Pancreas (tissue), 10 donors: ENCODE measurements at regions not wholly inside any gene's neighbourhood (a gene's known extent, or its start where the extent isn't known, plus 50 kb on each side); places are given as distances from the start of the nearest gene placed in this dataset.

Experiments
- ATAC-seq, 4 donors: fragments of 200-7000 bp; cut with Tn5 transposase; one replicate each; pipeline versions ENCODE4 v1.8.0 to v1.9.1; 2020; ENCODE audit warnings: mild to moderate bottlenecking in 4 of 4, moderate library complexity in 4 of 4
- DNase-seq, 6 donors: peaks; one replicate each; pipeline ENCODE4 v3.0.0-alpha.2; 2020
- FAIRE-seq: peaks from 2 replicates; lab custom pipeline; 2012; peaks lifted over from hg19 to GRCh38; lab: Jason Lieb, UNC
- H3K27ac ChIP-seq, 4 donors: fragments of 200-600 bp; sonication (generic); 1 replicate in 3 of 4; 2 replicates in 1 of 4; pipeline versions ENCODE4 v1.5.0 to v1.8.0; 2020
- H3K27me3 ChIP-seq, 4 donors: fragments of 200-600 bp; one replicate each; pipeline ENCODE4 v1.8.0; 2021
- H3K36me3 ChIP-seq, 3 donors: fragments of 200-600 bp; sonication (generic) in 1 of 3; one replicate each; pipeline versions ENCODE4 v1.5.0 to v1.8.0; 2020 to 2021
- H3K4me1 ChIP-seq, 3 donors: fragments of 200-600 bp; one replicate each; pipeline ENCODE4 v1.8.0; 2021
- H3K4me3 ChIP-seq, 4 donors: fragments of 200-600 bp; sonication (generic) in 2 of 4; one replicate each; pipeline versions ENCODE4 v1.5.0 to v1.8.0; 2020 to 2021
- H3K9me3 ChIP-seq, 4 donors: fragments of 200-600 bp; one replicate each; pipeline ENCODE4 v1.8.0; 2021
- WGBS, 2 donors: extraction: QIAGEN DNeasy Blood & Tissue Kit; methylation state at CpG; one replicate each; pipeline ENCODE4 v1.1.7; 2013; 5-methylcytosine and 5-hydroxymethylcytosine counted together
- intact Hi-C, 3 donors: fragments of 100-400 bp; cut with DNase I; formaldehyde crosslinking; loops; one replicate each; pipeline versions ENCODE4 v1.11.1 to v1.14.2; 2022
- TF ChIP-seq, protein P1 (sequence below), 4 donors: fragments of 200-600 bp; sonication (generic) in 3 of 4; IDR thresholded peaks; one replicate each; pipeline versions ENCODE4 v1.5.0 to v1.8.0; 2021; ENCODE audit warnings: antibody characterized with exemption in 4 of 4
- donor health status: healthy with polysubstance abuse.
- donor health status: DM: no; HTN: no; CAD: no; lungs with moderate emphysema.
- donor health status: DM: no; HTN: no; CAD: no.
- donor health status: control.
- donor health status: control.
- donor health status: Bipolar disorder and iron deficiency.
- donor health status: DM: yes; HTN: yes; CAD: no.
- donor health status: DM: no; HTN: no; CAD: no.
- donor health status: DM: no; HTN: no; CAD: no.
- donor health status: DM: yes; HTN: yes; CAD: no.

DNA sequence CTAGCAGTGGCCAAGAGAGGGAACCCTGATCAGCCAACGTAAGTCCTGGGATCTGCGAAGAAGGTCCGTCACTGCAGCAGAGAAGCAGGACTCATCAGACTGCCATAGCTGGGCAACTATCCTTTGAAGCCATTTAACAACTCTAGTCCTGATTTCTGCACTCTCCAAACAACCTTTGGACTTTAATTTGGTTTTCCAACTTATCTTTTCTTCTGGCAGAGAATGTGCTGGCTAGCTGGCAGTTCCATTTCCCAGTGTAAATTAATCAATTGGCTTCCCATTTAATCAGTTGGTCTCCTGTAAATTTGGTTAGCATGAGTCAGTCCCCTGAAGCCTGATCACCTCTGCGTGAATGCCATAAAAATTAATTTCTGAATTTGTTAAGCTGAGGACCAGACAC lies 153.7 kb upstream of the GPR101 start:
- DNase-seq (peak in 2 of 6 donors; percentile 2 to 10), ATAC-seq (peak; percentile 72 to 87 (median 78)), FAIRE-seq (no peak)
- no peak overlapping the region for H3K27ac ChIP-seq
- H3K4me3 ChIP-seq = no peak overlapping the region
- H3K4me1 ChIP-seq = peaks cover 3 to 6% (median 4%) of the 10 kb centered on the region in 3 donors
- TF ChIP-seq, protein P1, sequence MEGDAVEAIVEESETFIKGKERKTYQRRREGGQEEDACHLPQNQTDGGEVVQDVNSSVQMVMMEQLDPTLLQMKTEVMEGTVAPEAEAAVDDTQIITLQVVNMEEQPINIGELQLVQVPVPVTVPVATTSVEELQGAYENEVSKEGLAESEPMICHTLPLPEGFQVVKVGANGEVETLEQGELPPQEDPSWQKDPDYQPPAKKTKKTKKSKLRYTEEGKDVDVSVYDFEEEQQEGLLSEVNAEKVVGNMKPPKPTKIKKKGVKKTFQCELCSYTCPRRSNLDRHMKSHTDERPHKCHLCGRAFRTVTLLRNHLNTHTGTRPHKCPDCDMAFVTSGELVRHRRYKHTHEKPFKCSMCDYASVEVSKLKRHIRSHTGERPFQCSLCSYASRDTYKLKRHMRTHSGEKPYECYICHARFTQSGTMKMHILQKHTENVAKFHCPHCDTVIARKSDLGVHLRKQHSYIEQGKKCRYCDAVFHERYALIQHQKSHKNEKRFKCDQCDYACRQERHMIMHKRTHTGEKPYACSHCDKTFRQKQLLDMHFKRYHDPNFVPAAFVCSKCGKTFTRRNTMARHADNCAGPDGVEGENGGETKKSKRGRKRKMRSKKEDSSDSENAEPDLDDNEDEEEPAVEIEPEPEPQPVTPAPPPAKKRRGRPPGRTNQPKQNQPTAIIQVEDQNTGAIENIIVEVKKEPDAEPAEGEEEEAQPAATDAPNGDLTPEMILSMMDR (IDR thresholded peaks at IDR 0.05) = no peak
- WGBS, 2 donors = 39 to 43% methylated on average over 4 of the region's 4 CpGs
- H3K9me3 ChIP-seq = no peaks in the 10 kb centered on the region
- intact Hi-C loops = no loop called here
- no peaks in the 10 kb centered on the region for H3K36me3 ChIP-seq
- H3K27me3 ChIP-seq = peaks cover 0 to 20% (median 0%) of the 10 kb centered on the region in 4 donors

DNA sequence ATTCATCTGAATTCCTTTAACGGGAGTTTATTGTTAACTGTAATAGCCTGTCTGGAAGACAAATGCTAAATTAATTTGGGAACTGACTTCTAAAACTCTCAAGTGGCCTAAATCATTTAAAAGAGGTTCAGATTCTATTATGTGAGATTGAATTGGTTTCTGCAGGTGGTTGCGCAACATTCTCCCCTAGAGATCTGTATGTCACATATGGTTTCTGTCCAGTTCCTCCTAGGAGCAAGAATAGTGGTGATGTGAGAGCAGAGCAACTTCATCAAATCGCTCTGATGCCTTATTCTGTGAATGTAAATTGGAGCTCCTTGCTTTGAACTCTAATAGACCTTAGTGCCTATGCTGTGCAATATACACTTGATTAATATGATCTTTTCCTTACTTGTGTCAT lies 144.6 kb upstream of the GPR101 start:
- intact Hi-C loops = no loop called here
- H3K4me1 ChIP-seq = no peaks in the 10 kb centered on the region
- H3K27me3 ChIP-seq = peaks cover 0 to 13% (median 0%) of the 10 kb centered on the region in 4 donors
- no peak for FAIRE-seq
- no peaks in the 10 kb centered on the region for H3K9me3 ChIP-seq
- WGBS, 2 donors = 25 to 34% methylated on average over 3 of the region's 3 CpGs
- H3K27ac ChIP-seq = no peak overlapping the region
- no peak for DNase-seq
- H3K36me3 ChIP-seq = no peaks in the 10 kb centered on the region
- H3K4me3 ChIP-seq = no peak overlapping the region
- TF ChIP-seq, protein P1 (IDR thresholded peaks at IDR 0.05) = no peak
- ATAC-seq = no peak

DNA sequence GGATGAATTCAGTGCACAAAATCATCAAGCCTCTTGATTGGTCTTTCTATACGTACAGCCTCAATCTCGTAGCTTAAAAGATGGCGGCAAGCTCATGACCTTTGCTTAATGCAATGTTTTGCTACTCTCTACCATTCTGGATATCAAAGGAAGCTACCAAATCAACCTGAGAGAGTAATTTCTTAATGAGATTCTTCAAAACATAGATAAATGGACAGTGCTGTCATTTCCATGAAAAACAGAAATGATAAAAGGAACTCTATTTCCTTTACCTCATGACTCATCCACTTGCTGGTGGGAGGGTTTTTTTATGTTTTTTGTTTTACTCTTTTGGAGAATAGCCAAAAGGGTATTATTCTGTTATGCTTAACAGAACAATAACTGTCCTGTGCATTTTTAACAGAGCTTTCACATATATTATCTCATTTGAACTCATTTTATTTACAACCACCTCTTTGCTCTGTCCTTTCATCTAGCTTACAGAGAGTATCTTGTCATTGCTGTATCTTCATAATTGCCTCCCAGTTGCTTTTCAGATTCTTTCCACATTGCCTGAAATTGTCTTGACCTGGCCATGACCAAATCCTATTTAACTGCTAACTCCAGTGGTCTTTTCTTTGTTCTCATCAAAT lies 138.6 kb upstream of the GPR101 start:
- ATAC-seq (no peak), DNase-seq (no peak), FAIRE-seq (no peak)
- WGBS, 2 donors = 78 to 89% methylated on average over 3 of the region's 3 CpGs
- H3K4me1 ChIP-seq = no peaks in the 10 kb centered on the region
- H3K36me3 ChIP-seq = no peaks in the 10 kb centered on the region
- intact Hi-C loops = no loop called here
- TF ChIP-seq, protein P1 (IDR thresholded peaks at IDR 0.05) = no peak
- no peak overlapping the region for H3K27ac ChIP-seq
- H3K27me3 ChIP-seq = peaks cover 0 to 7% (median 0%) of the 10 kb centered on the region in 4 donors
- no peak overlapping the region for H3K4me3 ChIP-seq
- no peaks in the 10 kb centered on the region for H3K9me3 ChIP-seq

DNA sequence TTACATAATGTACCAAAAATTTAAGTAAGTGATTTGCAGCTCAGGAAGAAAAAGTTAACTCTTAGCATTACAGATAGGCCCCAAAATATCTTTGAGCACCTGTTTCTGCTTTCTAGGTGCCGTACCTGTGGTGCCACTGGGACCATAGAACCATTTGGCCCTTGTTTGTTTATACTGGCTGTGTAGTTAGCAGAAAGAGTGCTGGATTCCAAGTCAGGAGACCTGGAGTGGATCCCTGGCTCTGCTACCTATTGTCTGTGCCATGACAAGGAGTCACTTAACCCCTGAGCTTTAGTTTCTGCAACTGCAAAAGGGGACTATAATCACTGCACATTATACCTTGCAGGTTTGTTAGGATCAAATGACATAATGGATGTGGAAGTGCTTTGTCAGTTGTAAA lies 137.8 kb upstream of the GPR101 start:
- TF ChIP-seq, protein P1 (IDR thresholded peaks at IDR 0.05) = no peak
- intact Hi-C loops = no loop called here
- no peak overlapping the region for H3K27ac ChIP-seq
- no peaks in the 10 kb centered on the region for H3K9me3 ChIP-seq
- H3K36me3 ChIP-seq = no peaks in the 10 kb centered on the region
- H3K4me1 ChIP-seq = no peaks in the 10 kb centered on the region
- no peak overlapping the region for H3K4me3 ChIP-seq
- FAIRE-seq (no peak), ATAC-seq (no peak), DNase-seq (no peak)
- 50 to 55% methylated on average over 1 of the region's 1 CpG for WGBS, 2 donors
- H3K27me3 ChIP-seq = peaks cover 0 to 10% (median 0%) of the 10 kb centered on the region in 4 donors

DNA sequence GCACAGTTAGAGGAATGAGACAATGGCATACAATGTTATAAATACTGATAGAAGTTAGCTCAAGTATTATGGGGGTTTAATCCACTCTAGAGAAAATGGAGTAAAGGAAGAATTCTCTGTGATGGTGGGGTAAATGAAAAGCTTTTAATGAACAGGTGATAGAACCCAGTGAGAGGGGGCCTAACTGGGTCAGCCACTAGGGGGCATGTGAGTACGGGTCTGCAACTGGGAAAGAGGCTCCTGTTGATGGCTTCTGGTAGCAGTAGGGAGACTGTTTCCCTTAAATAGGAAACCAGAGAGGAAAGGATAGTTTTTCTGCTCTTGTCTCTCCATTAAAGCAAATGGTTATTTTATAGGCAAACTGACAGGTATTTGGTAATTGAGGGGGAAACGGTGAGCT lies 132.8 kb upstream of the GPR101 start:
- ATAC-seq (peak in 3 of 4 donors; percentile 52 to 70 (median 69)), FAIRE-seq (no peak), DNase-seq (peak in 4 of 6 donors; percentile 7 to 64 (median 18))
- intact Hi-C loops = no loop called here
- TF ChIP-seq, protein P1 (IDR thresholded peaks at IDR 0.05) = peak; percentile 18 to 48 (median 23)
- H3K4me1 ChIP-seq = no peaks in the 10 kb centered on the region
- no peaks in the 10 kb centered on the region for H3K9me3 ChIP-seq
- H3K4me3 ChIP-seq = no peak overlapping the region
- no peak overlapping the region for H3K27ac ChIP-seq
- H3K36me3 ChIP-seq = no peaks in the 10 kb centered on the region
- peaks cover 0 to 23% (median 0%) of the 10 kb centered on the region in 4 donors for H3K27me3 ChIP-seq
- WGBS, 2 donors = 33% methylated on average over 2 of the region's 2 CpGs
